GM10266 (cell line): ENCODE measurements at regions not wholly inside any gene's neighbourhood (a gene's known extent, or its start where the extent isn't known, plus 50 kb on each side); places are given as distances from the start of the nearest gene placed in this dataset.

Source experiments
- DNase-seq: peaks from one replicate; pipeline ENCODE4 v3.0.0; 2012; ENCODE audit errors: extremely low spot score
- TF ChIP-seq, protein P1 (sequence below): IDR thresholded peaks from 2 replicates; pipeline ENCODE4 v1.5.1; 2012; ENCODE audit warnings: mild to moderate bottlenecking, low read depth; ENCODE audit not compliant: control insufficient read depth, insufficient read depth; ENCODE audit errors: missing control alignments

DNA sequence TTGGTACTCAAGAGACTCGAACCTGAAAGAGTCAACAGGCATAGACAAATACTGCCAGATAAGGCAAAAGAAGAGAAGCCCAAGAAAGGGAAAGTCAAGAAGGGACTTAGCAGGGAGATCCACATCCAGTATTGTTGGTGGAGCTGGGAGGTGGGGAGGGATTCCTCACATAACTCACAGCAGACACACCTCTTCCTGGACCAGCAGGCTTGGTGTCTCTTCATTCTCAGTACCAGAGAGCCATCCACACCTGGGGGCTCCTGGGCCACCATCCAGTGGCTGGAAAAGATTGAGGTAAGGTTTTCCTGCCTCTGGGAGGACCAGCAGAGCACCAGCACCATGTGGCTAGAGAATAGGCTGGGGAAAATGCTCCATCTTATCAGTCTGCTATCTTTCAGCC, 161.6 kb upstream of the SESN3 start:
- TF ChIP-seq, protein P1, sequence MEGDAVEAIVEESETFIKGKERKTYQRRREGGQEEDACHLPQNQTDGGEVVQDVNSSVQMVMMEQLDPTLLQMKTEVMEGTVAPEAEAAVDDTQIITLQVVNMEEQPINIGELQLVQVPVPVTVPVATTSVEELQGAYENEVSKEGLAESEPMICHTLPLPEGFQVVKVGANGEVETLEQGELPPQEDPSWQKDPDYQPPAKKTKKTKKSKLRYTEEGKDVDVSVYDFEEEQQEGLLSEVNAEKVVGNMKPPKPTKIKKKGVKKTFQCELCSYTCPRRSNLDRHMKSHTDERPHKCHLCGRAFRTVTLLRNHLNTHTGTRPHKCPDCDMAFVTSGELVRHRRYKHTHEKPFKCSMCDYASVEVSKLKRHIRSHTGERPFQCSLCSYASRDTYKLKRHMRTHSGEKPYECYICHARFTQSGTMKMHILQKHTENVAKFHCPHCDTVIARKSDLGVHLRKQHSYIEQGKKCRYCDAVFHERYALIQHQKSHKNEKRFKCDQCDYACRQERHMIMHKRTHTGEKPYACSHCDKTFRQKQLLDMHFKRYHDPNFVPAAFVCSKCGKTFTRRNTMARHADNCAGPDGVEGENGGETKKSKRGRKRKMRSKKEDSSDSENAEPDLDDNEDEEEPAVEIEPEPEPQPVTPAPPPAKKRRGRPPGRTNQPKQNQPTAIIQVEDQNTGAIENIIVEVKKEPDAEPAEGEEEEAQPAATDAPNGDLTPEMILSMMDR, result no peak
- no peak for DNase-seq

- TF ChIP-seq, protein P1, result no peak
- DNase-seq, result no peak
Observed at GRCh38 chr11:95389427-95389826, 158.4 kb upstream of the SESN3 start.

GRCh38 chr11:95388086-95388485, 157.1 kb upstream of the SESN3 start:
- TF ChIP-seq, protein P1, result no peak

GRCh38 chr11:95387325-95387724, 156.3 kb upstream of the SESN3 start:
- TF ChIP-seq, protein P1, result no peak
- no peak for DNase-seq

More at GRCh38 chr11:95388086-95388485, 157.1 kb upstream of the SESN3 start:
- no peak for DNase-seq

DNA sequence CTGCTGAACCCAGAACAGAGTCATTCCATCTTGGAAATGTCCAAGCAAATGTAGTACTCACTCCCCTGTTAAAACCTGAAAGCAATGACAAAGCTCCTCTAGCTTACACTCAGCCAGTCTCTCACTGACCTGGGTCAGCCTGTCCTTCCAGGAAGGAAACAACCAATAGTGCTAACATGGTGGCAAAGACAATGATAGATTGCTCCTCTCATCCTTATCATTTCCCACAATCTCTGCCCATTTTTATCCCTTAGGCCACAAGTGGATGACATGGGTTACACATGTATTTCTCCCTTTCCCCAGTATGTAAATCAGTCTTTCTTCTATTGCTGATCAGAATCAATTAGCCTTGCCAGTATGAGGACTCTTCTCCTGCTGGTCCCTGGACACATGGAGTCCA, 154.6 kb upstream of the SESN3 start:
- TF ChIP-seq, protein P1, result no peak
- DNase-seq, result no peak

DNA sequence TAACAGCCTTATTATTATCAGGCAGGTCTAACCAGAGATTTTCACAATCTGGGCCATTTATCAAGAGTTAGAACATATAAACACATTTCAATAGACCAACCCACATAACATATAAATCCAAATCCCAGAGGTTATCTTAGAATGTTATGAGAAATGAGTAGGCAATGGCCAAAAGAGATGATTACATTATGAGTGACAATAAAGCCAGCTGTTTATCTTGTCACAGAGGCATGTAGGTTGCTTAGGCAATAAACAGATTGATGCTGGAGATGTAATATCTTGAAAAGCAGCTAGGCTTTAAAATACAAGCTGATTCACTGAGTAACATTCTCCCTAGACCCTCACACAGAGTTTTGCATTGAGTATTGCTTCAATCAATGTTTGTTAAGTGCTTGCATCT, 148.5 kb upstream of the SESN3 start:
- TF ChIP-seq, protein P1, result no peak
- no peak for DNase-seq

GRCh38 chr11:95378789-95379188, 147.8 kb upstream of the SESN3 start:
- TF ChIP-seq, protein P1, result no peak
- DNase-seq, result no peak
